ENCODE measurements at regions not wholly inside any gene's neighbourhood (a gene's known extent, or its start where the extent isn't known, plus 50 kb on each side); places are given as distances from the start of the nearest gene placed in this dataset.

- no peak for TF ChIP-seq ZNF318 (IDR thresholded peaks at IDR 0.05; ENCODE audit: borderline replicate concordance in 1 of 2, low read depth in 1 of 2)
- TF ChIP-seq ZNF707 (CRISPR knock-in tag; conservative IDR thresholded peaks at IDR 0.05) = no peak
- no peak for TF ChIP-seq NELFE (IDR thresholded peaks at IDR 0.05; ENCODE audit: insufficient read depth, insufficient read length)
- TF ChIP-seq ZC3H11A (IDR thresholded peaks at IDR 0.05; ENCODE audit: low read depth, low read length) = no peak
- TF ChIP-seq HMGN3 (IDR thresholded peaks at IDR 0.05; ENCODE audit: borderline replicate concordance, extremely low read depth, insufficient read length, low read depth, low read length) = no peak
- TF ChIP-seq ZNF3 (CRISPR knock-in tag; IDR thresholded peaks at IDR 0.05) = no peak
- TF ChIP-seq TFAM (CRISPR knock-in tag; conservative IDR thresholded peaks at IDR 0.05) = no peak
Measured at GRCh38 chr11:92841719-92842118, 127.7 kb upstream of the MTNR1B start (continued).

All from K562 (cell line).